ENCODE measurements at regions not wholly inside any gene's neighbourhood (a gene's known extent, or its start where the extent isn't known, plus 50 kb on each side); places are given as distances from the start of the nearest gene placed in this dataset.
A peak's percentile ranks its signal among the peaks of the same experiment; 100 is the strongest.

DNA sequence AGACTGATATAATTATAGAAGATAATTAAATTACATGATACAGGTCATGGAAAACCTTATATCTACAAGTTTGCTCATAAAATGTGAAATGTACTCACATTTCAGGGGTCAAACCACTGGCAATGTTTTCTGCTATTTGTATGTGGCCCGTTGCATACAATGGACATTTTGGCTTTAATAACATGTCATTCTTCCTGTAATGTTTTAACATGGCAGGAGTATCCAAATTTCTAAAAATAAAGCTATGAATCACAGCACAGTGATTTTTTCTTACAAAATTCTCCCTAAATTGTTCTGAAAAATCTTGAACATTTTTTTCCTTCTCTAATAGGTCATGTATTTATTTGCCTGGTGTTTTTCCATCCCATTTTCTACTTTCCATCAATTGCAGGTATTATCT, 305.7 kb downstream of the SMOC2 start:
- H3K4me3 ChIP-seq, result no peak overlapping the region
- no peaks in the 10 kb centered on the region for H3K36me3 ChIP-seq
- peak overlapping the region; percentile 39 to 48 for H3K27ac ChIP-seq
- TF ChIP-seq, protein P1, sequence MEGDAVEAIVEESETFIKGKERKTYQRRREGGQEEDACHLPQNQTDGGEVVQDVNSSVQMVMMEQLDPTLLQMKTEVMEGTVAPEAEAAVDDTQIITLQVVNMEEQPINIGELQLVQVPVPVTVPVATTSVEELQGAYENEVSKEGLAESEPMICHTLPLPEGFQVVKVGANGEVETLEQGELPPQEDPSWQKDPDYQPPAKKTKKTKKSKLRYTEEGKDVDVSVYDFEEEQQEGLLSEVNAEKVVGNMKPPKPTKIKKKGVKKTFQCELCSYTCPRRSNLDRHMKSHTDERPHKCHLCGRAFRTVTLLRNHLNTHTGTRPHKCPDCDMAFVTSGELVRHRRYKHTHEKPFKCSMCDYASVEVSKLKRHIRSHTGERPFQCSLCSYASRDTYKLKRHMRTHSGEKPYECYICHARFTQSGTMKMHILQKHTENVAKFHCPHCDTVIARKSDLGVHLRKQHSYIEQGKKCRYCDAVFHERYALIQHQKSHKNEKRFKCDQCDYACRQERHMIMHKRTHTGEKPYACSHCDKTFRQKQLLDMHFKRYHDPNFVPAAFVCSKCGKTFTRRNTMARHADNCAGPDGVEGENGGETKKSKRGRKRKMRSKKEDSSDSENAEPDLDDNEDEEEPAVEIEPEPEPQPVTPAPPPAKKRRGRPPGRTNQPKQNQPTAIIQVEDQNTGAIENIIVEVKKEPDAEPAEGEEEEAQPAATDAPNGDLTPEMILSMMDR (IDR thresholded peaks at IDR 0.05), result no peak
- no peak for DNase-seq (ENCODE audit: low spot score in 2 of 2)
- H3K9me3 ChIP-seq, result no peaks in the 10 kb centered on the region
- H3K27me3 ChIP-seq, result no peaks in the 10 kb centered on the region
- peaks cover 4 to 11% of the 10 kb centered on the region in 2 donors for H3K4me1 ChIP-seq
- intact Hi-C loops (cut with DNase I), result no loop called here

DNA sequence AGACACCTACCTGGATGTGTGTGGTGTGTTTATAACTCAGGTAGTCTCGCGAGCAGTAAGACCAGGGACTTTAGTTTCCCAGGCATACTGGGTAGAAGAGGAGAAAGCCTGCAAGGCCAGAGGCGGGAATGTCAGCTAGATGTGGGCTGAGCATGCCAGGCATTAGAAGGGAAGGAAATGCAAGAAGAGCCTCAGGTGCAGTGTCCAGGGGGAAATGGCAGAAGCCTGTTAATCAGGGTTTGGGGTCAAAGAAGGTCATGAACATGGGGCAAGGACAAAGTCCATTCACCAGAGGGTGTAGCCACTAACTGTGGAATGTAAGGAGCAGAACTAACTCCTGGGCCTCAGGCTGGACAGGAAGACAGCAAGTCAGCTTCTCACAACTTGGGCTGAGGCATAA, 305.0 kb downstream of the SMOC2 start:
- no peak for DNase-seq (ENCODE audit: low spot score in 2 of 2)
- no peaks in the 10 kb centered on the region for H3K9me3 ChIP-seq
- H3K27me3 ChIP-seq, result no peaks in the 10 kb centered on the region
- peaks cover 4 to 11% of the 10 kb centered on the region in 2 donors for H3K4me1 ChIP-seq
- TF ChIP-seq, protein P1 (IDR thresholded peaks at IDR 0.05), result no peak
- H3K36me3 ChIP-seq, result no peaks in the 10 kb centered on the region
- H3K27ac ChIP-seq, result peak overlapping the region; percentile 21 to 48
- intact Hi-C loops (cut with DNase I), result no loop called here
- H3K4me3 ChIP-seq, result no peak overlapping the region

DNA sequence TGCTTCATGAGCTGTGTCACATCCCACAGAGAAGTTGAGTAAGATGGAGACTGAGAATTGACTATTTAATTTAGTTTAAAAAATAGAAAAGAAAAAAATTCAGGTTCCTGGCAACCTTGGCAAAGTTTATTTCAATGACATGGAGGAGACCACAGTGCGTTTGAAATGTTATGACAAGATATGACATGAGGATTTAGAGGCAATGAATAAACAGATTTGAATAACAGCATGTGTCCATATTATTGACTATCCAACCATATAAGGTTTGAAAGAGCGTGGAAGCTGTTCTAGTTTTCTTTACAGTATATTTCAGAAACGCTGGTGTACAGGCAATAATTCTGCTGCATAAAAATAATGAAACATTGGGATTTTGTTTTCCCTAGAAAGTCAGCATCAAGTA, 303.9 kb downstream of the SMOC2 start:
- no peak overlapping the region for H3K4me3 ChIP-seq
- TF ChIP-seq, protein P1 (IDR thresholded peaks at IDR 0.05), result no peak
- no peaks in the 10 kb centered on the region for H3K27me3 ChIP-seq
- intact Hi-C loops (cut with DNase I), result no loop called here
- DNase-seq (ENCODE audit: low spot score in 2 of 2), result no peak
- peaks cover 4 to 11% of the 10 kb centered on the region in 2 donors for H3K4me1 ChIP-seq
- H3K36me3 ChIP-seq, result no peaks in the 10 kb centered on the region
- no peaks in the 10 kb centered on the region for H3K9me3 ChIP-seq
- no peak overlapping the region for H3K27ac ChIP-seq

DNA sequence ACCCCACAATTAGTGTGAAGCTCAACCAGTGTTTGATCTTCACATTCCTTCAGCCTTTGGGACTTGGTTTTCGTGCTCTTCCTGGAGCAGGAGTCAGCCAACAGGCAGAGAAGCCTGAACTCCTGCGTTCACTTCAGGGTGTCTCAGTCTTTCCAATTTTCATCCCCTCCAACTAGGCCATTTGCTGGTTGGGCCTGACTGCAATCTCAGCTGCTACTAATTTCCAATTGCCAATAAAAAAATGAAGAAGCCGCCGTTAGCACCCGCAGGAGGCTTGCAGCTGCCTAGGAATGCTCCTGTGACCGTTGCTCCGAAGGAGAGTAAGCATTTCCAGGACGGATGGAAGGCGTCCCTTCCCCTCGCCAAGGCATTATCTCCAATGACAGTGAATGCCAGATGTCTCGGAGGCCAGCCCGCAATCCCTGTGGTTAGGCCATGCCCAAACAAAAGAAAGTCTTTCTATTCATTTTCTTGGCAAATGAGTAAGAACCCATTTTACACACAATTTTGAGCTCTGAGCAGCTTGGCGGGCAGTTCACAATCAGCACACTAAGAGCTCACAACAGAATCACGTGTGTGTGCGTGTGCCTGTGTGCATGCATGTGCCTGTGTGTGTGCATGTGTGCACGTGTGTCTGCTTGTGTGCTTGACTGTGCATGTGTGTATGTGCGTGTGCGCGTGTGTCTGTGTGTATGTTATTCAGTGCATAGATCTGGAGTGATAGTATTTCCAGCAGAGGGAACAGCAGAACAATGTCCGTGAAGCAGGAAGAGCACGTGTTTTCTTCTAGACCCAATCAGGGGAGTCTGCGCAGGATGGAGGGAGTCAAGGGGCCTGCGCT, 301.2 kb downstream of the SMOC2 start:
- Histone ChIP-seq H3K27ac (no peak overlapping the region), H3K4me1 (peaks cover 0 to 7% of the 10 kb centered on the region in 2 donors), H3K36me3 (no peaks in the 10 kb centered on the region), H3K27me3 (no peaks in the 10 kb centered on the region), H3K9me3 (peaks cover 0 to 9% of the 10 kb centered on the region in 2 donors), H3K4me3 (no peak overlapping the region)
- DNase-seq (ENCODE audit: low spot score in 2 of 2), result no peak
- intact Hi-C loops (cut with DNase I), result no loop called here
- TF ChIP-seq, protein P1 (IDR thresholded peaks at IDR 0.05), result no peak

DNA sequence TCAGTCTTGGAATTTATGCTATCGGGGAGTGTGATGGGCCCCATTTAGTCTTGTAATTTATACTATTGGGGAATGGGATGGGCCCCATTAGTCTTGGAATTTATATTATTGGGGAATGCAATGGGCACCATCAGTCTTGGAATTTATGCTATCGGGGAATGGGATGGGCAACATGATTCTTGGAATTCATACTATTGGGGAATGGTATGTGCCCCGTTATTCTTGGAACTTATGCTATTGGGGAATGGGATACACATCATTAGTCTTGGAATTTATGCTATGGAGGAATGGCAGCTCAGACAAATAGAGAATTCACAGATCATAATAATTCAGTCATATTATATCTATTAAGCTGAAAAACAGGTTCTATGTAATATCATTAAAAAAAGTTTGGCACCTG, 300.3 kb downstream of the SMOC2 start:
- TF ChIP-seq, protein P1 (IDR thresholded peaks at IDR 0.05), result no peak
- Histone ChIP-seq H3K36me3 (no peaks in the 10 kb centered on the region), H3K4me3 (no peak overlapping the region), H3K27ac (no peak overlapping the region), H3K27me3 (no peaks in the 10 kb centered on the region), H3K4me1 (peaks cover 0 to 4% of the 10 kb centered on the region in 2 donors), H3K9me3 (peaks cover 0 to 9% of the 10 kb centered on the region in 2 donors)
- no peak for DNase-seq (ENCODE audit: low spot score in 2 of 2)
- intact Hi-C loops (cut with DNase I), result no loop called here

All from ascending aorta (tissue), 2 donors.